ENCODE measurements at regions not wholly inside any gene's neighbourhood (a gene's known extent, or its start where the extent isn't known, plus 50 kb on each side); places are given as distances from the start of the nearest gene placed in this dataset.

DNA sequence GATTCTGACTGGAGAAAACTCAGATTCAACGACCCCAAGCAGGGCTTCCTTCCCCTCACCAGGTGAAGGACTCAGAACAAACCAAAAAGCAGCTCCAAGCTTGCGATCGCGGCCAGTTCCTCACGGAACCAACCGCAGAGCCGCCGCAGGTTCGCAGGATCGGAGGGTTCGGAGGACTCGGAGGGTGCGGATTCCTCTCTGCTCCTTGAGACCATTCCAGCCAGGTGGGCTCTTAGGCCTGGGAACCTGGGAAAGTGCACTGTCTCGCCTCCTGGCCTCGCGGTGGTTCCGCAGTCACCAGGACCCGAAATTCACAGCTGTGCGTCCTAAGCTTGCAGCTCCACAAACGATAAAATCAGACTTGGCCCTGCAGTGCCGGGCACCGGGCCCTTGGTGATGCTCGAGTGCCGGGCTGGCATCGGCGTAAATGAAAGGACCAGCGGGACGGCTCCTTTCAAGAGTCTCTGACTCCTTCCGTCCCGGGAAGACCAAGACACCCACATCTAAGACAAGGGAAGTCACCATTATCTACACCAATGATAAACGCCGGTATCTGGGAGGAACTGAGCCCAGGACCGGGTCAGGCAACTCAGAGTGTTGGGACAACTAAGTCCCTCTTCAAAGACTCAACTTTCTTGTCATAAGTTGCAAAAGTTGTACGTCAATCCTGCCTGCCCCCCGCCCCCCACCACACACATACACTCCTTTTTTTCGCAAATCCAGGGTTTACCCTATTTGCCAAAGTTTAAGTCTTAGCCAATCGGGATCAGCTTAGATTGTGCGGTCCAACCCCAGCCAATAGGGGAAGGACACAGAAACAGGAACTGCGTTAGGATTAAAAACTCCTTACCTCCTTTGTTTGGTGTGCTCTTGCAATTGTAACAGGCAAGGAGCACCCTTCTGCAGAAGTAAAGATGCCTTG is 69.8 kb upstream of the PRSS16 start (continued):
- TF ChIP-seq ZNF441 (CRISPR knock-in tag; IDR thresholded peaks at IDR 0.05; ENCODE audit: borderline replicate concordance) (no peak), CBX5 (CRISPR knock-in tag; IDR thresholded peaks at IDR 0.05; ENCODE audit: borderline replicate concordance) (no peak; the same call in 1 of the 2 replicates), ZNF839 (CRISPR knock-in tag; IDR thresholded peaks at IDR 0.05; ENCODE audit: borderline replicate concordance) (peak; percentile 96; the same call in 1 of the 2 replicates), ZNF549 (CRISPR knock-in tag; IDR thresholded peaks at IDR 0.05) (no peak), ZFP36L2 (CRISPR knock-in tag; IDR thresholded peaks at IDR 0.05) (no peak), SIX4 (CRISPR knock-in tag; IDR thresholded peaks at IDR 0.05) (no peak), ZNF12 (CRISPR knock-in tag; IDR thresholded peaks at IDR 0.05) (no peak), ZNF121 (CRISPR knock-in tag; IDR thresholded peaks at IDR 0.05) (no peak), POLR2G (IDR thresholded peaks at IDR 0.05; ENCODE audit: low read depth, low read length) (peak; percentile 53), TCF12 (IDR thresholded peaks at IDR 0.05) (no peak), TCF12 (CRISPR knock-in tag; IDR thresholded peaks at IDR 0.05) (no peak), GFI1 (CRISPR knock-in tag; IDR thresholded peaks at IDR 0.05; ENCODE audit: borderline replicate concordance) (no peak), IKZF4 (CRISPR knock-in tag; IDR thresholded peaks at IDR 0.05; ENCODE audit: borderline replicate concordance, low read depth, not compliant biosample characterization) (no peak)
- TF ChIP-seq, protein P1, sequence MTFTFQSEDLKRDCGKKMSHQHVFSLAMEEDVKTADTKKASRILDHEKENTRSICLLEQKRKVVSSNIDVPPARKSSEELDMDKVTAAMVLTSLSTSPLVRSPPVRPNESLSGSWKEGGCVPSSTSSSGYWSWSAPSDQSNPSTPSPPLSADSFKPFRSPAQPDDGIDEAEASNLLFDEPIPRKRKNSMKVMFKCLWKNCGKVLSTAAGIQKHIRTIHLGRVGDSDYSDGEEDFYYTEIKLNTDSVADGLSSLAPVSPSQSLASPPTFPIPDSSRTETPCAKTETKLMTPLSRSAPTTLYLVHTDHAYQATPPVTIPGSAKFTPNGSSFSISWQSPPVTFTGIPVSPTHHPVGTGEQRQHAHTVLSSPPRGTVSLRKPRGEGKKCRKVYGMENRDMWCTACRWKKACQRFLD (CRISPR knock-in tag; IDR thresholded peaks at IDR 0.05; ENCODE audit: borderline replicate concordance): no peak
- TF ChIP-seq, protein P2, sequence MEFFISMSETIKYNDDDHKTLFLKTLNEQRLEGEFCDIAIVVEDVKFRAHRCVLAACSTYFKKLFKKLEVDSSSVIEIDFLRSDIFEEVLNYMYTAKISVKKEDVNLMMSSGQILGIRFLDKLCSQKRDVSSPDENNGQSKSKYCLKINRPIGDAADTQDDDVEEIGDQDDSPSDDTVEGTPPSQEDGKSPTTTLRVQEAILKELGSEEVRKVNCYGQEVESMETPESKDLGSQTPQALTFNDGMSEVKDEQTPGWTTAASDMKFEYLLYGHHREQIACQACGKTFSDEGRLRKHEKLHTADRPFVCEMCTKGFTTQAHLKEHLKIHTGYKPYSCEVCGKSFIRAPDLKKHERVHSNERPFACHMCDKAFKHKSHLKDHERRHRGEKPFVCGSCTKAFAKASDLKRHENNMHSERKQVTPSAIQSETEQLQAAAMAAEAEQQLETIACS (CRISPR knock-in tag; IDR thresholded peaks at IDR 0.05): no peak
- TF ChIP-seq, protein P3, sequence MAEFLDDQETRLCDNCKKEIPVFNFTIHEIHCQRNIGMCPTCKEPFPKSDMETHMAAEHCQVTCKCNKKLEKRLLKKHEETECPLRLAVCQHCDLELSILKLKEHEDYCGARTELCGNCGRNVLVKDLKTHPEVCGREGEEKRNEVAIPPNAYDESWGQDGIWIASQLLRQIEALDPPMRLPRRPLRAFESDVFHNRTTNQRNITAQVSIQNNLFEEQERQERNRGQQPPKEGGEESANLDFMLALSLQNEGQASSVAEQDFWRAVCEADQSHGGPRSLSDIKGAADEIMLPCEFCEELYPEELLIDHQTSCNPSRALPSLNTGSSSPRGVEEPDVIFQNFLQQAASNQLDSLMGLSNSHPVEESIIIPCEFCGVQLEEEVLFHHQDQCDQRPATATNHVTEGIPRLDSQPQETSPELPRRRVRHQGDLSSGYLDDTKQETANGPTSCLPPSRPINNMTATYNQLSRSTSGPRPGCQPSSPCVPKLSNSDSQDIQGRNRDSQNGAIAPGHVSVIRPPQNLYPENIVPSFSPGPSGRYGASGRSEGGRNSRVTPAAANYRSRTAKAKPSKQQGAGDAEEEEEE (CRISPR knock-in tag; IDR thresholded peaks at IDR 0.05; ENCODE audit: borderline replicate concordance): no peak
- TF ChIP-seq, protein P4, sequence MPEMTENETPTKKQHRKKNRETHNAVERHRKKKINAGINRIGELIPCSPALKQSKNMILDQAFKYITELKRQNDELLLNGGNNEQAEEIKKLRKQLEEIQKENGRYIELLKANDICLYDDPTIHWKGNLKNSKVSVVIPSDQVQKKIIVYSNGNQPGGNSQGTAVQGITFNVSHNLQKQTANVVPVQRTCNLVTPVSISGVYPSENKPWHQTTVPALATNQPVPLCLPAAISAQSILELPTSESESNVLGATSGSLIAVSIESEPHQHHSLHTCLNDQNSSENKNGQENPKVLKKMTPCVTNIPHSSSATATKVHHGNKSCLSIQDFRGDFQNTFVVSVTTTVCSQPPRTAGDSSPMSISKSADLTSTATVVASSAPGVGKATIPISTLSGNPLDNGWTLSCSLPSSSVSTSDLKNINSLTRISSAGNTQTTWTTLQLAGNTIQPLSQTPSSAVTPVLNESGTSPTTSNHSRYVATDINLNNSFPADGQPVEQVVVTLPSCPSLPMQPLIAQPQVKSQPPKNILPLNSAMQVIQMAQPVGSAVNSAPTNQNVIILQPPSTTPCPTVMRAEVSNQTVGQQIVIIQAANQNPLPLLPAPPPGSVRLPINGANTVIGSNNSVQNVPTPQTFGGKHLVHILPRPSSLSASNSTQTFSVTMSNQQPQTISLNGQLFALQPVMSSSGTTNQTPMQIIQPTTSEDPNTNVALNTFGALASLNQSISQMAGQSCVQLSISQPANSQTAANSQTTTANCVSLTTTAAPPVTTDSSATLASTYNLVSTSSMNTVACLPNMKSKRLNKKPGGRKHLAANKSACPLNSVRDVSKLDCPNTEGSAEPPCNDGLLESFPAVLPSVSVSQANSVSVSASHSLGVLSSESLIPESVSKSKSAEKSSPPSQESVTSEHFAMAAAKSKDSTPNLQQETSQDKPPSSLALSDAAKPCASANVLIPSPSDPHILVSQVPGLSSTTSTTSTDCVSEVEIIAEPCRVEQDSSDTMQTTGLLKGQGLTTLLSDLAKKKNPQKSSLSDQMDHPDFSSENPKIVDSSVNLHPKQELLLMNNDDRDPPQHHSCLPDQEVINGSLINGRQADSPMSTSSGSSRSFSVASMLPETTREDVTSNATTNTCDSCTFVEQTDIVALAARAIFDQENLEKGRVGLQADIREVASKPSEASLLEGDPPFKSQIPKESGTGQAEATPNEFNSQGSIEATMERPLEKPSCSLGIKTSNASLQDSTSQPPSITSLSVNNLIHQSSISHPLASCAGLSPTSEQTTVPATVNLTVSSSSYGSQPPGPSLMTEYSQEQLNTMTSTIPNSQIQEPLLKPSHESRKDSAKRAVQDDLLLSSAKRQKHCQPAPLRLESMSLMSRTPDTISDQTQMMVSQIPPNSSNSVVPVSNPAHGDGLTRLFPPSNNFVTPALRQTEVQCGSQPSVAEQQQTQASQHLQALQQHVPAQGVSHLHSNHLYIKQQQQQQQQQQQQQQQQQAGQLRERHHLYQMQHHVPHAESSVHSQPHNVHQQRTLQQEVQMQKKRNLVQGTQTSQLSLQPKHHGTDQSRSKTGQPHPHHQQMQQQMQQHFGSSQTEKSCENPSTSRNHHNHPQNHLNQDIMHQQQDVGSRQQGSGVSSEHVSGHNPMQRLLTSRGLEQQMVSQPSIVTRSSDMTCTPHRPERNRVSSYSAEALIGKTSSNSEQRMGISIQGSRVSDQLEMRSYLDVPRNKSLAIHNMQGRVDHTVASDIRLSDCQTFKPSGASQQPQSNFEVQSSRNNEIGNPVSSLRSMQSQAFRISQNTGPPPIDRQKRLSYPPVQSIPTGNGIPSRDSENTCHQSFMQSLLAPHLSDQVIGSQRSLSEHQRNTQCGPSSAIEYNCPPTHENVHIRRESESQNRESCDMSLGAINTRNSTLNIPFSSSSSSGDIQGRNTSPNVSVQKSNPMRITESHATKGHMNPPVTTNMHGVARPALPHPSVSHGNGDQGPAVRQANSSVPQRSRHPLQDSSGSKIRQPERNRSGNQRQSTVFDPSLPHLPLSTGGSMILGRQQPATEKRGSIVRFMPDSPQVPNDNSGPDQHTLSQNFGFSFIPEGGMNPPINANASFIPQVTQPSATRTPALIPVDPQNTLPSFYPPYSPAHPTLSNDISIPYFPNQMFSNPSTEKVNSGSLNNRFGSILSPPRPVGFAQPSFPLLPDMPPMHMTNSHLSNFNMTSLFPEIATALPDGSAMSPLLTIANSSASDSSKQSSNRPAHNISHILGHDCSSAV (CRISPR knock-in tag; IDR thresholded peaks at IDR 0.05; ENCODE audit: borderline replicate concordance): no peak

Measured in HepG2 (cell line).